GM18873 (cell line): ENCODE measurements at regions not wholly inside any gene's neighbourhood (a gene's known extent, or its start where the extent isn't known, plus 50 kb on each side); places are given as distances from the start of the nearest gene placed in this dataset.

Experiments used
- ATAC-seq: cut with Tn5 transposase; IDR thresholded peaks from one replicate; pipeline ENCODE4 v1.9.1; 2021; ENCODE audit warnings: mild to moderate bottlenecking, moderate library complexity, moderate number of reproducible peaks; ENCODE audit not compliant: unreplicated experiment, low FRiP score

- ATAC-seq, result no peak
Observed at GRCh38 chr5:141778683-141779082, 96.7 kb upstream of the ARAP3 start.

- ATAC-seq, result no peak
Observed at GRCh38 chr5:141778206-141778605, 96.2 kb upstream of the ARAP3 start.

- no peak for ATAC-seq
Observed at GRCh38 chr5:141777711-141778110, 95.7 kb upstream of the ARAP3 start.

GRCh38 chr5:141777130-141777529 lies 95.1 kb upstream of the ARAP3 start:
- ATAC-seq, result no peak

GRCh38 chr5:141773779-141774562 lies 91.9 kb upstream of the ARAP3 start:
- no peak for ATAC-seq

- no peak for ATAC-seq
Observed at GRCh38 chr5:141772281-141772680, 90.3 kb upstream of the ARAP3 start.

GRCh38 chr5:141771562-141771961 lies 89.5 kb upstream of the ARAP3 start:
- no peak for ATAC-seq

- no peak for ATAC-seq
Observed at GRCh38 chr5:141771031-141771430, 89.0 kb upstream of the ARAP3 start.

- no peak for ATAC-seq
Observed at GRCh38 chr5:141769671-141770070, 87.6 kb upstream of the ARAP3 start.

GRCh38 chr5:141767671-141768070 lies 85.6 kb upstream of the ARAP3 start:
- no peak for ATAC-seq

- ATAC-seq, result no peak
Observed at GRCh38 chr5:141765896-141766551, 84.0 kb upstream of the ARAP3 start.

GRCh38 chr5:141763541-141763940 lies 81.5 kb upstream of the ARAP3 start:
- no peak for ATAC-seq

- ATAC-seq, result no peak
Observed at GRCh38 chr5:141762790-141763368, 80.8 kb upstream of the ARAP3 start.

GRCh38 chr5:141762316-141762715 lies 80.3 kb upstream of the ARAP3 start:
- ATAC-seq, result no peak

GRCh38 chr5:141760753-141761152 lies 78.7 kb upstream of the ARAP3 start:
- no peak for ATAC-seq

- no peak for ATAC-seq
Observed at GRCh38 chr5:141760193-141760592, 78.2 kb upstream of the ARAP3 start.

GRCh38 chr5:141758310-141758998 lies 76.4 kb upstream of the ARAP3 start:
- no peak for ATAC-seq

GRCh38 chr5:141757402-141757801 lies 75.4 kb upstream of the ARAP3 start:
- no peak for ATAC-seq

GRCh38 chr5:141756196-141756595 lies 74.2 kb upstream of the ARAP3 start:
- ATAC-seq, result no peak

- ATAC-seq, result no peak
Observed at GRCh38 chr5:141753971-141754713, 72.1 kb upstream of the ARAP3 start.
